ENCODE measurements at regions not wholly inside any gene's neighbourhood (a gene's known extent, or its start where the extent isn't known, plus 50 kb on each side); places are given as distances from the start of the nearest gene placed in this dataset.

DNA sequence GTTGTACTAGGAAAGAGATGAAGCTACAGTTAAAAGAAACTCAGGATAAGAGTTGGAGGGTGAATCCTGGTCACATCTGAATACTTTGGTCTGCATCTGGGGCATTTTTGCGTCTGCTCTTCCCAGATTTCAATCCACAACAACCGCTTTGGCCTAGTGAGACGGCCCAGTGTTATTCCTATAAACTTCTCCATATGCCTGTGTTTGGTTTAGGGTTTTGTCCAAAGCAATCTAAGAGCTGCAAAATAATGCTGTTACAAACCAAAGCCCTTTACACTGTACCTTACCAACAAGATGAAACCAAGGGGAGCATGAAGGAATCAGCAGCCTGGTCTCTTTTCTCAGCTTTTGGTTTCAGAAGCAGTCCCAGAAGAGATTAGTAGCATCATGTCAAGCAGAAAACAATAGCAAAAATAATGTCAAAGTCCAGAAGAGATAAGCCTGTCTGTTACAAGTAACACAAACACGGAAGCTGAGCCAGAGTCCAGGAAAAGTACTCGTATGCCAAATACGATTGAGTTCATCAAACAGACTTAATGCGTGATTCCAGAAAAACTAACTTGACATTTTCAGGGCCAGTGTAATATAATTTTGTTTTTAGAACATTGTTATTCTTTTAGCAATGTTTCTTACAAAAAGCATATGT lies 379.9 kb upstream of the ACO1 start:
- no peak for TF ChIP-seq YY1 (IDR thresholded peaks at IDR 0.05; ENCODE audit: insufficient read depth, insufficient read length)
- TF ChIP-seq ZNF274 (IDR thresholded peaks at IDR 0.05; ENCODE audit: low read depth, low read length) = no peak
- TF ChIP-seq SUZ12 (IDR thresholded peaks at IDR 0.05; ENCODE audit: extremely low read depth, insufficient read depth, insufficient read length) = no peak

Data from NT2/D1 (cell line).